DND-41 (cell line): ENCODE measurements at regions not wholly inside any gene's neighbourhood (a gene's known extent, or its start where the extent isn't known, plus 50 kb on each side); places are given as distances from the start of the nearest gene placed in this dataset.
"Not testable (repeated sequence)": the region's sequence is repeated elsewhere in the genome, so short reads cannot be mapped to it uniquely, and the experiment has no call there.

Experiments
- ATAC-seq: fragments of 200-7000 bp; cut with Tn5 transposase; 3 replicates; pipeline ENCODE4 v1.9.1; 2021; ENCODE audit warnings: low read depth; ENCODE audit not compliant: insufficient read depth
- DNase-seq: peaks from one replicate; pipeline ENCODE4 v3.0.0-alpha.2; 2020
- H2AFZ ChIP-seq: 2 replicates; pipeline ENCODE4 v1.6.0; 2012; ENCODE audit warnings: low read depth, low read length
- H3K27ac ChIP-seq: 2 replicates; pipeline ENCODE4 v1.5.1; 2012; ENCODE audit warnings: low read length, inconsistent platforms
- H3K27me3 ChIP-seq: fragments of 200-600 bp; sonication (generic); 2 replicates; pipeline ENCODE4 v1.6.0; 2012; ENCODE audit warnings: low read length, mild to moderate bottlenecking, inconsistent platforms; ENCODE audit not compliant: insufficient read depth, poor library complexity
- H3K36me3 ChIP-seq: 2 replicates; pipeline ENCODE4 v1.5.1; 2012; ENCODE audit warnings: low read length, inconsistent platforms; ENCODE audit not compliant: insufficient read depth
- H3K4me1 ChIP-seq: 2 replicates; pipeline ENCODE4 v1.5.1; 2012; ENCODE audit warnings: mild to moderate bottlenecking, low read length; ENCODE audit not compliant: insufficient read depth
- H3K4me2 ChIP-seq: 2 replicates; pipeline ENCODE4 v1.6.0; 2012; ENCODE audit warnings: mild to moderate bottlenecking, moderate library complexity, low read length, inconsistent platforms; ENCODE audit not compliant: insufficient read depth
- H3K4me3 ChIP-seq, 2 experiments: fragments of 200-600 bp in 1 of 2; shearing (Covaris generic) in 1 of 2; 2 replicates each; pipeline ENCODE4 v1.5.1; 2012 to 2016; ENCODE audit warnings: inconsistent platforms in 2 of 2, low read length in 2 of 2, mild to moderate bottlenecking in 2 of 2, low read depth in 1 of 2, moderate library complexity in 1 of 2
- H3K79me2 ChIP-seq: 2 replicates; pipeline ENCODE4 v1.6.0; 2012; ENCODE audit warnings: low read length, inconsistent platforms; ENCODE audit not compliant: insufficient read depth
- H3K9ac ChIP-seq: 2 replicates; pipeline ENCODE4 v1.6.0; 2012; ENCODE audit warnings: low read depth, mild to moderate bottlenecking, inconsistent platforms, low read length, moderate library complexity
- H3K9me3 ChIP-seq: 2 replicates; pipeline ENCODE4 v1.5.1; 2012; ENCODE audit warnings: low read length, moderate library complexity, mild to moderate bottlenecking, inconsistent platforms; ENCODE audit not compliant: insufficient read depth, severe bottlenecking
- H4K20me1 ChIP-seq: 2 replicates; pipeline ENCODE4 v1.6.0; 2012; ENCODE audit warnings: low read length; ENCODE audit not compliant: insufficient read depth
- EZH2 ChIP-seq: IDR thresholded peaks from 3 replicates; pipeline ENCODE4 v1.6.1; 2012; ENCODE audit warnings: borderline replicate concordance, low read depth, mild to moderate bottlenecking, moderate library complexity, low read length, inconsistent platforms; ENCODE audit not compliant: severe bottlenecking
- TF ChIP-seq, protein P1 (sequence below): IDR thresholded peaks from 2 replicates; pipeline ENCODE4 v1.5.1; 2012; ENCODE audit warnings: borderline replicate concordance, low read length, moderate library complexity, mild to moderate bottlenecking; ENCODE audit not compliant: poor library complexity, severe bottlenecking; ENCODE audit errors: extremely low read depth

DNA sequence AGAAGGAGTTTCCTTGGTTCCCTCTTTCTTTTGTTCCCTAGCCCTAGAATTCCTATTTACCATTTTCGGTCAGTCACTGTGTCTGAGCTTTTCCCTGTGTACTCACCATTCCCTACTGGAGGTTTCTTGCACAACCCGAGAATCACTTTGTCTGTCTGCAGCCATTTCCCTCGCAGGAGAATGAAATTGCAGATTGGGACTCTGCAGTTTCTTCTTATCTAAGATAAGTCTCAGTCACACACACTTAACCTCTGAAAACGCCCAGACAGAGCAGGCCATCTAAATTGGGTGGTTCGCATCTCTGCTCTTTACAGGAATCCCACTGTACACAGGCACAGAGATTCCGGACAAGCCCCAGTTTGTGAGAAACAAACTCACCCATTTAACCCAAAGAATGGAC lies 58.6 kb upstream of the CNTNAP2 start:
- DNase-seq (no peak), ATAC-seq (no peak)
- no peak overlapping the region for H3K9ac ChIP-seq
- H3K27me3 ChIP-seq = no peaks in the 10 kb centered on the region
- H2AFZ ChIP-seq = no peak overlapping the region
- no peaks in the 10 kb centered on the region for H4K20me1 ChIP-seq
- H3K36me3 ChIP-seq = no peaks in the 10 kb centered on the region
- H3K79me2 ChIP-seq = no peaks in the 10 kb centered on the region
- no peaks in the 10 kb centered on the region for H3K4me1 ChIP-seq
- H3K4me2 ChIP-seq = no peak overlapping the region
- H3K27ac ChIP-seq = no peak overlapping the region
- no peaks in the 10 kb centered on the region for H3K9me3 ChIP-seq
- no peak overlapping the region for H3K4me3 ChIP-seq
- TF ChIP-seq, protein P1, sequence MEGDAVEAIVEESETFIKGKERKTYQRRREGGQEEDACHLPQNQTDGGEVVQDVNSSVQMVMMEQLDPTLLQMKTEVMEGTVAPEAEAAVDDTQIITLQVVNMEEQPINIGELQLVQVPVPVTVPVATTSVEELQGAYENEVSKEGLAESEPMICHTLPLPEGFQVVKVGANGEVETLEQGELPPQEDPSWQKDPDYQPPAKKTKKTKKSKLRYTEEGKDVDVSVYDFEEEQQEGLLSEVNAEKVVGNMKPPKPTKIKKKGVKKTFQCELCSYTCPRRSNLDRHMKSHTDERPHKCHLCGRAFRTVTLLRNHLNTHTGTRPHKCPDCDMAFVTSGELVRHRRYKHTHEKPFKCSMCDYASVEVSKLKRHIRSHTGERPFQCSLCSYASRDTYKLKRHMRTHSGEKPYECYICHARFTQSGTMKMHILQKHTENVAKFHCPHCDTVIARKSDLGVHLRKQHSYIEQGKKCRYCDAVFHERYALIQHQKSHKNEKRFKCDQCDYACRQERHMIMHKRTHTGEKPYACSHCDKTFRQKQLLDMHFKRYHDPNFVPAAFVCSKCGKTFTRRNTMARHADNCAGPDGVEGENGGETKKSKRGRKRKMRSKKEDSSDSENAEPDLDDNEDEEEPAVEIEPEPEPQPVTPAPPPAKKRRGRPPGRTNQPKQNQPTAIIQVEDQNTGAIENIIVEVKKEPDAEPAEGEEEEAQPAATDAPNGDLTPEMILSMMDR = no peak
- TF ChIP-seq EZH2 = no peak

DNA sequence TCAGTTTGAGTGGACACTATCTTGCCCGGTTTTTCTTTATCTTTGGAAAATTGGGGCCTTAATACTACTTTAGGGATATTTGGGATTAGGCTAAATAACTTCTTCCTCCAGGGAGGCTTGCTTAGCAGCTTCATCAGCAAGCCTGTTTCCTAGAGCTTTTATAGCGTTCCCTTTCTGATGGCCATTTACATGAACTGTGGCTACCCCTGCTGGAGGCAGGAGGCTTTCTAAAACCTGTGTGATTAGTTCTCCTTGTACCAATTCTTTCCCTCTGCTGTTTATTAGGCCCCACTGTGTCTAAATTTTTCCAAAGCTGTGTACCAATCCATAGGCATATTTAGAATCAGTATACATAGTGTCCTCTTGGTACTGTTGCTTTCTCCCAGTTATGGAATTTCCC lies 61.7 kb upstream of the CNTNAP2 start:
- DNase-seq (no peak), ATAC-seq (no peak)
- no peak overlapping the region for H3K9ac ChIP-seq
- no peaks in the 10 kb centered on the region for H3K4me1 ChIP-seq
- H3K79me2 ChIP-seq = no peaks in the 10 kb centered on the region
- H3K9me3 ChIP-seq = no peaks in the 10 kb centered on the region
- no peaks in the 10 kb centered on the region for H3K36me3 ChIP-seq
- no peak overlapping the region for H3K4me3 ChIP-seq
- H3K27me3 ChIP-seq = no peaks in the 10 kb centered on the region
- no peaks in the 10 kb centered on the region for H4K20me1 ChIP-seq
- no peak overlapping the region for H3K4me2 ChIP-seq
- no peak overlapping the region for H2AFZ ChIP-seq
- TF ChIP-seq EZH2 = no peak
- TF ChIP-seq, protein P1 = no peak
- no peak overlapping the region for H3K27ac ChIP-seq

DNA sequence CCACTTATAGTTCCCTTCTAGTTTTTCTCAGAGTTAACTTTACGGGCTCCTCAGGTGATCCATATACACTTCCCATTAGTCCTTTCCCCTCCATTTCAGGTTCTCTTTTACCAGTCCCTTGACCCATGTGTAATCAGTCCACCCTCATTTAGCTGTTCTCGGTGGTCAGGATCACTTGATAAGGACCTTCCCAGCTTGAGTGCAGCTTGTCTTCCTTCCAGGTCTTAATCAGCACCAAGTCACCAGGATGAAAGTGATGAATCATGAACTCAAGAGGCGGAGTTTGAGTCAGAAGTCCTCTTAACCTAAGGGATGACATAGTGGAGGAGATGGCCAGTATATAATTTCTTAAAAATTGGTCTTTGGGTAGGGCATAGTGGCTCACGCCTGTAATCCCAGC lies 63.1 kb upstream of the CNTNAP2 start:
- Histone ChIP-seq H3K27ac (no peak overlapping the region), H3K9ac (no peak overlapping the region), H3K4me3 (no peak overlapping the region), H3K27me3 (no peaks in the 10 kb centered on the region), H3K4me2 (no peak overlapping the region), H4K20me1 (no peaks in the 10 kb centered on the region), H3K79me2 (no peaks in the 10 kb centered on the region), H3K9me3 (no peaks in the 10 kb centered on the region), H2AFZ (no peak overlapping the region), H3K4me1 (no peaks in the 10 kb centered on the region), H3K36me3 (no peaks in the 10 kb centered on the region)
- TF ChIP-seq, protein P1 = no peak
- no peak for TF ChIP-seq EZH2
- no peak for DNase-seq
- ATAC-seq = no peak

DNA sequence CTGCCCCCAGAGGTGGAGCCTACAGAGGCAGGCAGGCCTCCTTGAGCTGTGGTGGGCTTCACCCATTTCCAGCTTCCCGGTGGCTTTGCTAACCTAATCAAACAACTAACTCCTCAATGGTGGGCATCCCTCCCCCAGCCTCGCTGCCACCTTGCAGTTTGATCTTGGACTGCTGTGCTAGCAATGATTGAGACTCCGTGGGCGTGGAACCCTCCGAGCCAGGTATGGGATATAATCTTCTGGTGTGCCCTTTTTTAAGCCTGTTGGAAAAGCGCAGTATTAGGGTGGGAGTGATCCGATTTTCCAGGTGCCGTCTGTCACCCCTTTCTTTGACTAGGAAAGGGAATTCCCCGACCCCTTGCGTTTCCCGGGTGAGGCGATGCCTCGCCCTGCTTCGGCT lies 73.3 kb upstream of the CNTNAP2 start:
- not testable (repeated sequence) for H3K4me3 ChIP-seq, H3K9me3 ChIP-seq, H3K79me2 ChIP-seq, H2AFZ ChIP-seq, ATAC-seq, H3K4me2 ChIP-seq, H3K9ac ChIP-seq, H4K20me1 ChIP-seq, H3K27ac ChIP-seq, H3K36me3 ChIP-seq, H3K4me1 ChIP-seq, DNase-seq, H3K27me3 ChIP-seq
